ENCODE measurements at regions not wholly inside any gene's neighbourhood (a gene's known extent, or its start where the extent isn't known, plus 50 kb on each side); places are given as distances from the start of the nearest gene placed in this dataset.

DNA sequence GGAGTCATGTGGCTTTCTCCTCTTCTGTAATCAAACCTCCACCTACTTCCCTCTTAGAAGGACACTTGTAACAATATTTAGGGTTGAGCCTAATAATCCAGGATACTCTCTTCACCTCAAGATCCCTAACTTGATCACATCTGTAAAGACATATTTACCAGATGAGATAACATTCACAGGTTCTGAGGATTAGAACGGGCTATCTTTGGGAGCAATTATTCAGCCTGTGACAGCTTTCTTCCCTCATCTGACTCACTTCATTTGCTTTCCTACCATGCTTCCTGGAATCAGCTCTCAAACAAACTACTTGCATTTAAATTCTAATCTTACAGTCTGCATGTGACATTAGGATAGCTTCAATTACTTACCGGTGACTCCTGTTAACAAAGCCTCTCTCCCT lies 133.5 kb upstream of the NDST3 start:
- TF ChIP-seq, protein P1, sequence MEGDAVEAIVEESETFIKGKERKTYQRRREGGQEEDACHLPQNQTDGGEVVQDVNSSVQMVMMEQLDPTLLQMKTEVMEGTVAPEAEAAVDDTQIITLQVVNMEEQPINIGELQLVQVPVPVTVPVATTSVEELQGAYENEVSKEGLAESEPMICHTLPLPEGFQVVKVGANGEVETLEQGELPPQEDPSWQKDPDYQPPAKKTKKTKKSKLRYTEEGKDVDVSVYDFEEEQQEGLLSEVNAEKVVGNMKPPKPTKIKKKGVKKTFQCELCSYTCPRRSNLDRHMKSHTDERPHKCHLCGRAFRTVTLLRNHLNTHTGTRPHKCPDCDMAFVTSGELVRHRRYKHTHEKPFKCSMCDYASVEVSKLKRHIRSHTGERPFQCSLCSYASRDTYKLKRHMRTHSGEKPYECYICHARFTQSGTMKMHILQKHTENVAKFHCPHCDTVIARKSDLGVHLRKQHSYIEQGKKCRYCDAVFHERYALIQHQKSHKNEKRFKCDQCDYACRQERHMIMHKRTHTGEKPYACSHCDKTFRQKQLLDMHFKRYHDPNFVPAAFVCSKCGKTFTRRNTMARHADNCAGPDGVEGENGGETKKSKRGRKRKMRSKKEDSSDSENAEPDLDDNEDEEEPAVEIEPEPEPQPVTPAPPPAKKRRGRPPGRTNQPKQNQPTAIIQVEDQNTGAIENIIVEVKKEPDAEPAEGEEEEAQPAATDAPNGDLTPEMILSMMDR (IDR thresholded peaks at IDR 0.05) = no peak
- TF ChIP-seq REST (IDR thresholded peaks at IDR 0.05) = no peak

All from A549 (cell line).